Mesenteric fat pad (tissue), 1 donor: ENCODE measurements at regions not wholly inside any gene's neighbourhood (a gene's known extent, or its start where the extent isn't known, plus 50 kb on each side); places are given as distances from the start of the nearest gene placed in this dataset.
A peak's percentile ranks its signal among the peaks of the same experiment; 100 is the strongest.

Source experiments
- DNase-seq: peaks from one replicate; pipeline ENCODE4 v3.0.0-alpha.2; 2020; ENCODE audit warnings: low spot score
- donor health status: DM: yes; HTN: yes; CAD: no.

GRCh38 chr6:95489185-95489863 lies 88.0 kb upstream of the MANEA start:
- no peak for DNase-seq

- DNase-seq: no peak
These were observed 80.4 kb upstream of the MANEA start for GRCh38 chr6:95496769-95497426.

GRCh38 chr6:95501032-95501904 lies 76.1 kb upstream of the MANEA start:
- DNase-seq: no peak

GRCh38 chr6:95503568-95503967 lies 73.8 kb upstream of the MANEA start:
- no peak for DNase-seq

- no peak for DNase-seq
These were observed 65.9 kb upstream of the MANEA start for GRCh38 chr6:95511404-95511803.

- DNase-seq: no peak
These were observed 61.4 kb upstream of the MANEA start for GRCh38 chr6:95515975-95516374.

- DNase-seq: no peak
These were observed 60.3 kb upstream of the MANEA start for GRCh38 chr6:95517004-95517403.

- no peak for DNase-seq
These were observed 59.8 kb upstream of the MANEA start for GRCh38 chr6:95517568-95517967.

GRCh38 chr6:95518630-95519227 lies 58.6 kb upstream of the MANEA start:
- DNase-seq: peak; percentile 71

GRCh38 chr6:95519228-95520037 lies 57.9 kb upstream of the MANEA start:
- peak; percentile 65 for DNase-seq

GRCh38 chr6:95521181-95521580 lies 56.2 kb upstream of the MANEA start:
- DNase-seq: no peak
